ENCODE measurements at regions not wholly inside any gene's neighbourhood (a gene's known extent, or its start where the extent isn't known, plus 50 kb on each side); places are given as distances from the start of the nearest gene placed in this dataset.

GRCh38 chr2:198596985-198597384 lies 792.6 kb downstream of the PLCL1 start:
- TF ChIP-seq CTCF (optimal IDR thresholded peaks at IDR 0.05 in 1 of 3, IDR thresholded peaks at IDR 0.05 in 1 of 3, conservative IDR thresholded peaks at IDR 0.05 in 1 of 3; ENCODE audit: extremely low read depth in 1 of 3, insufficient read depth in 2 of 3, low read length in 3 of 3) (no peak), EZH2 (IDR thresholded peaks at IDR 0.05; ENCODE audit: low read length) (no peak)

Data from keratinocyte (primary cell).